GM23248 (cell line): ENCODE measurements at regions not wholly inside any gene's neighbourhood (a gene's known extent, or its start where the extent isn't known, plus 50 kb on each side); places are given as distances from the start of the nearest gene placed in this dataset.

Experiments used
- DNase-seq: peaks from one replicate; pipeline ENCODE4 v3.0.0-alpha.2; 2015
- H2AFZ ChIP-seq: fragments of 200-600 bp; sonication (generic); 2 replicates; pipeline ENCODE4 v1.6.1; 2016; ENCODE audit warnings: antibody characterized with exemption
- H3F3A ChIP-seq: fragments of 200-600 bp; sonication (generic); 2 replicates; pipeline ENCODE4 v1.6.1; 2016; ENCODE audit warnings: mild to moderate bottlenecking, antibody characterized with exemption, mixed run types; ENCODE audit not compliant: insufficient read depth
- H3K27ac ChIP-seq: fragments of 200-600 bp; sonication (generic); 2 replicates; pipeline ENCODE4 v1.5.1; 2016; ENCODE audit warnings: mild to moderate bottlenecking
- H3K27me3 ChIP-seq: fragments of 200-600 bp; sonication (generic); replicated peaks from 2 replicates; pipeline ENCODE4 v1.6.1; 2016; ENCODE audit warnings: mild to moderate bottlenecking; ENCODE audit not compliant: insufficient read depth
- H3K36me3 ChIP-seq: fragments of 200-600 bp; sonication (generic); 2 replicates; pipeline ENCODE4 v1.6.1; 2016; ENCODE audit warnings: low read depth, mild to moderate bottlenecking
- H3K4me1 ChIP-seq: fragments of 200-600 bp; sonication (generic); 2 replicates; pipeline ENCODE4 v1.6.1; 2016; ENCODE audit warnings: mild to moderate bottlenecking; ENCODE audit not compliant: insufficient read depth
- H3K4me2 ChIP-seq: fragments of 200-600 bp; sonication (generic); one replicate; pipeline ENCODE4 v1.6.1; 2016; ENCODE audit warnings: mild to moderate bottlenecking; ENCODE audit not compliant: unreplicated experiment
- H3K4me3 ChIP-seq: fragments of 200-600 bp; sonication (generic); 2 replicates; pipeline ENCODE4 v1.5.1; 2016; ENCODE audit warnings: mild to moderate bottlenecking
- H3K79me2 ChIP-seq: fragments of 200-600 bp; sonication (generic); 2 replicates; pipeline ENCODE4 v1.6.1; 2016; ENCODE audit warnings: mild to moderate bottlenecking; ENCODE audit not compliant: insufficient read depth
- H3K9ac ChIP-seq: fragments of 200-600 bp; sonication (generic); 2 replicates; pipeline ENCODE4 v1.6.1; 2016; ENCODE audit warnings: mild to moderate bottlenecking
- H3K9me2 ChIP-seq: fragments of 200-600 bp; sonication (generic); 2 replicates; pipeline ENCODE4 v1.6.1; 2016; ENCODE audit warnings: mixed run types, mild to moderate bottlenecking, moderate library complexity; ENCODE audit not compliant: insufficient read depth
- H3K9me3 ChIP-seq: fragments of 200-600 bp; sonication (generic); one replicate; pipeline ENCODE4 v1.6.1; 2017; ENCODE audit warnings: low read depth
- H4K20me1 ChIP-seq: fragments of 200-600 bp; sonication (generic); 2 replicates; pipeline ENCODE4 v1.6.0; 2016; ENCODE audit not compliant: insufficient read depth
- EZH2 ChIP-seq: fragments of 200-600 bp; sonication (generic); IDR thresholded peaks from 2 replicates; pipeline ENCODE4 v1.6.1; 2018; ENCODE audit warnings: antibody characterized with exemption, mild to moderate bottlenecking; ENCODE audit not compliant: insufficient read depth, poor library complexity, severe bottlenecking
- EZH2phosphoT487 ChIP-seq: fragments of 200-600 bp; sonication (generic); IDR thresholded peaks from 2 replicates; pipeline ENCODE4 v1.6.1; 2018; ENCODE audit warnings: antibody characterized with exemption, moderate library complexity, mild to moderate bottlenecking, low read depth; ENCODE audit not compliant: insufficient read depth
- WGBS, 2 experiments: methylation state at CpG; one replicate each; pipeline ENCODE4 v1.1.6; 2015 to 2017; ENCODE audit warnings: low lambda C conversion rate in 2 of 2, low coverage in 1 of 2; ENCODE audit errors: missing lambda C conversion rate in 2 of 2; 5-methylcytosine and 5-hydroxymethylcytosine counted together
- in situ Hi-C: fragments of 300-500 bp; cut with MboI; formaldehyde crosslinking; loops from 2 replicates; pipeline ENCODE4 v1.15.0; 2020

- Histone ChIP-seq H3F3A (no peaks in the 10 kb centered on the region), H3K4me2 (no peak overlapping the region), H2AFZ (no peak overlapping the region), H4K20me1 (no peaks in the 10 kb centered on the region), H3K9me2 (no peaks in the 10 kb centered on the region; the same call in 1 of the 2 replicates), H3K9me3 (no peaks in the 10 kb centered on the region), H3K27me3 (no peaks in the 10 kb centered on the region), H3K36me3 (no peaks in the 10 kb centered on the region), H3K4me3 (no peak overlapping the region), H3K27ac (no peak overlapping the region), H3K9ac (no peak overlapping the region), H3K79me2 (no peaks in the 10 kb centered on the region), H3K4me1 (peaks cover 13% of the 10 kb centered on the region)
- DNase-seq = peak; percentile 22
- in situ Hi-C loops = no loop called here
- TF ChIP-seq EZH2phosphoT487 (no peak), EZH2 (no peak)
- 98% methylated on average over 5 of the region's 5 CpGs for WGBS, 2 experiments
Measured at GRCh38 chr15:35669432-35670045, 123.6 kb upstream of the DPH6 start.

- no peak for TF ChIP-seq EZH2phosphoT487
- no peak for TF ChIP-seq EZH2
- Histone ChIP-seq H3F3A (peaks cover 6% of the 10 kb centered on the region; the same call in 1 of the 2 replicates), H3K4me2 (no peak overlapping the region), H3K9me3 (no peaks in the 10 kb centered on the region), H3K4me1 (peaks cover 19% of the 10 kb centered on the region), H3K9me2 (no peaks in the 10 kb centered on the region; the same call in 1 of the 2 replicates), H3K9ac (no peak overlapping the region), H3K36me3 (no peaks in the 10 kb centered on the region), H3K27me3 (no peaks in the 10 kb centered on the region), H3K27ac (no peak overlapping the region), H3K4me3 (no peak overlapping the region), H3K79me2 (no peaks in the 10 kb centered on the region), H4K20me1 (no peaks in the 10 kb centered on the region), H2AFZ (no peak overlapping the region)
- peak; percentile 43 for DNase-seq
- in situ Hi-C loops = no loop called here
Measured at GRCh38 chr15:35671197-35671596, 125.2 kb upstream of the DPH6 start.

- Histone ChIP-seq H3K36me3 (no peaks in the 10 kb centered on the region), H3K27ac (no peak overlapping the region), H3K4me3 (no peak overlapping the region), H3K9ac (no peak overlapping the region), H3K9me2 (no peaks in the 10 kb centered on the region; the same call in 1 of the 2 replicates), H2AFZ (no peak overlapping the region), H3F3A (peaks cover 6% of the 10 kb centered on the region; the same call in 1 of the 2 replicates), H3K27me3 (no peaks in the 10 kb centered on the region), H3K4me2 (no peak overlapping the region), H3K4me1 (peaks cover 14% of the 10 kb centered on the region), H3K9me3 (no peaks in the 10 kb centered on the region), H4K20me1 (no peaks in the 10 kb centered on the region), H3K79me2 (no peaks in the 10 kb centered on the region)
- in situ Hi-C loops = no loop called here
- TF ChIP-seq EZH2phosphoT487 (no peak), EZH2 (no peak)
- DNase-seq = no peak
- 55 to 64% methylated on average over 1 of the region's 1 CpG for WGBS, 2 experiments
Measured at GRCh38 chr15:35671981-35672380, 126.0 kb upstream of the DPH6 start.

GRCh38 chr15:35673093-35673684 is 127.2 kb upstream of the DPH6 start:
- no peaks in the 10 kb centered on the region for H3K27me3 ChIP-seq
- in situ Hi-C loops = no loop called here
- H3K36me3 ChIP-seq = no peaks in the 10 kb centered on the region
- H3K9me2 ChIP-seq = no peaks in the 10 kb centered on the region; the same call in 1 of the 2 replicates
- no peaks in the 10 kb centered on the region for H3K79me2 ChIP-seq
- no peak for DNase-seq
- H3K4me1 ChIP-seq = peaks cover 10% of the 10 kb centered on the region; the same call in 1 of the 2 replicates
- no peak for TF ChIP-seq EZH2
- no peak for TF ChIP-seq EZH2phosphoT487
- H3F3A ChIP-seq = peaks cover 6% of the 10 kb centered on the region; the same call in 1 of the 2 replicates
- 95% methylated on average over 9 of the region's 9 CpGs for WGBS, 2 experiments
- H3K9ac ChIP-seq = no peak overlapping the region
- no peaks in the 10 kb centered on the region for H4K20me1 ChIP-seq
- H3K4me2 ChIP-seq = no peak overlapping the region
- no peak overlapping the region for H3K27ac ChIP-seq
- H3K9me3 ChIP-seq = no peaks in the 10 kb centered on the region
- no peak overlapping the region for H3K4me3 ChIP-seq
- H2AFZ ChIP-seq = no peak overlapping the region
